ENCODE measurements at regions not wholly inside any gene's neighbourhood (a gene's known extent, or its start where the extent isn't known, plus 50 kb on each side); places are given as distances from the start of the nearest gene placed in this dataset.

DNA sequence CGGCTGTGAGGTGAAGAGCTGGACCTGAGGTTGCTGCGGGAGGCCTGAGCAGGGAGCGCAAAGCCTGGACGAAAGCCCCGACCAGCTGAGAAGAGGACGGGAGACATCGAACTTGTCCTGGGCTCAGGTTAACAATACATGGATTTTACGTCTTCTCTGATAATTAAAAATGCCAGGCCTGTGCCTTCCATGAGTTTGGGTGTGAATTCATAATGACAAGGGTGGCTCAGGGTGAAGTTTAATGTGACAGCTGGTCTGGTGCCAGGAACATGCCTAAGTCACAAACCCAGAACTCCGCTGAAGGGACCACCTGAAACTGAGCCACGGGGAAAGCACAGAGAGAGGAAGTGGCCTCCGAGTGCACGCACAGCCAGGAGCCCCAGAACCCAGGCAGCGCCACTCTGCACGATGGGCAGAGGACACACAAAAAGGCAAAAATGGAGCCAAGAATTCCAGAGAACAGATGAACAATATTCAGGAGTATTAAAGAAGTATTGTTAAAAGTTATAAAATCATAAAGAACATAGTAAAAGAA is 150.1 kb upstream of the RPS6KA2 start:
- peak overlapping the region in 1 of 2 donors; percentile 22 for H3K4me3 Mint-ChIP-seq

DNA sequence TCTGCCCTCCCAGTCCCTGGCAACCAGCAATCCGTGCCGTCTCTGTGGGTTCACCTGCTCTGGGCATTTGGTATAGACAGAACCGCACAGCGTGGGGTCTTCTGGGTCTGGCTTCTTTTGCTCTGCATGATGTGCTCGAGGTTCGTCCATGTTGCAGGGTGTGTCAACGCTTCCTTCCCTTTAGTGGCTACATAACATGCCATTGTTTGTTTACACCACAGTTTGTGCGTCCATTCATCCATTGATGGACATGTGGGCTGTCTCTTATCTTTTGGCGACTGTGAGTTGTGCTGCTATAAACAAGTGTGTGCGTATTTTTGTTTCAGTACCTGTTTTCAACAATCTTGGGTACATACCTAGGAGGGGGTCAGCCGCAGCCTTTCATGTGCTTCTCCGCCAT is 149.5 kb upstream of the RPS6KA2 start:
- 97% methylated on average over 5 of the region's 12 CpGs for WGBS (ENCODE audit: insufficient coverage)
- intact Hi-C loops (cut with micrococcal nuclease), result loop anchor here (5.0 to 10.0 kb wide), 3 partner anchors 366 to 518 kb away; partner anchors contain the start of gene UNC93A (in 1 of the 2)
- Mint-ChIP-seq H3K4me1 (peaks cover 5% of the 10 kb centered on the region), H3K27me3 (ENCODE audit: low read depth in 3 of 3) (peaks cover 2 to 8% (median 4%) of the 10 kb centered on the region in 3 donors), H3K4me3 (peak overlapping the region in 1 of 2 donors; percentile 22), H3K36me3 (no peaks in the 10 kb centered on the region), H3K27ac (no peak overlapping the region), H3K9me3 (peaks cover 0 to 2% (median 0%) of the 10 kb centered on the region in 7 donors)
- Histone ChIP-seq H3K36me3 (replicated peaks in 1 of 2; ENCODE audit: control insufficient read depth in 1 of 2, insufficient read depth in 2 of 2, low read length in 2 of 2) (no peaks in the 10 kb centered on the region), H3K79me2 (ENCODE audit: insufficient read depth, low read length) (no peaks in the 10 kb centered on the region), H3K27me3 (ENCODE audit: control insufficient read depth in 2 of 2, insufficient read depth in 2 of 2, low read length in 2 of 2) (no peaks in the 10 kb centered on the region), H3K27ac (ENCODE audit: low read depth in 1 of 2, low read length in 2 of 2) (no peak overlapping the region), H4K20me1 (ENCODE audit: insufficient read depth, low read length) (no peaks in the 10 kb centered on the region), H3K4me3 (replicated peaks in 1 of 3; ENCODE audit: low read depth in 2 of 3, low read length in 3 of 3) (no peak overlapping the region), H3K9ac (ENCODE audit: insufficient read depth, low read length, poor library complexity, severe bottlenecking) (no peak overlapping the region), H3K9me3 (replicated peaks in 1 of 2; ENCODE audit: control insufficient read depth in 1 of 2, insufficient read depth in 1 of 2, low read length in 2 of 2) (no peaks in the 10 kb centered on the region), H2AFZ (ENCODE audit: insufficient read depth, low read depth, low read length, poor library complexity, severe bottlenecking) (no peak overlapping the region), H3K4me2 (replicated peaks; ENCODE audit: extremely low read depth, low read length, poor library complexity, severe bottlenecking) (no peak overlapping the region), H3K4me1 (ENCODE audit: control insufficient read depth in 1 of 2, insufficient read depth in 2 of 2, low read length in 2 of 2) (no peaks in the 10 kb centered on the region)
- no peak for DNase-seq
- TF ChIP-seq, protein P1, sequence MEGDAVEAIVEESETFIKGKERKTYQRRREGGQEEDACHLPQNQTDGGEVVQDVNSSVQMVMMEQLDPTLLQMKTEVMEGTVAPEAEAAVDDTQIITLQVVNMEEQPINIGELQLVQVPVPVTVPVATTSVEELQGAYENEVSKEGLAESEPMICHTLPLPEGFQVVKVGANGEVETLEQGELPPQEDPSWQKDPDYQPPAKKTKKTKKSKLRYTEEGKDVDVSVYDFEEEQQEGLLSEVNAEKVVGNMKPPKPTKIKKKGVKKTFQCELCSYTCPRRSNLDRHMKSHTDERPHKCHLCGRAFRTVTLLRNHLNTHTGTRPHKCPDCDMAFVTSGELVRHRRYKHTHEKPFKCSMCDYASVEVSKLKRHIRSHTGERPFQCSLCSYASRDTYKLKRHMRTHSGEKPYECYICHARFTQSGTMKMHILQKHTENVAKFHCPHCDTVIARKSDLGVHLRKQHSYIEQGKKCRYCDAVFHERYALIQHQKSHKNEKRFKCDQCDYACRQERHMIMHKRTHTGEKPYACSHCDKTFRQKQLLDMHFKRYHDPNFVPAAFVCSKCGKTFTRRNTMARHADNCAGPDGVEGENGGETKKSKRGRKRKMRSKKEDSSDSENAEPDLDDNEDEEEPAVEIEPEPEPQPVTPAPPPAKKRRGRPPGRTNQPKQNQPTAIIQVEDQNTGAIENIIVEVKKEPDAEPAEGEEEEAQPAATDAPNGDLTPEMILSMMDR (IDR thresholded peaks at IDR 0.05), result no peak

More for the DNA sequence above, 150.1 kb upstream of the RPS6KA2 start:
- Mint-ChIP-seq H3K9me3 (no peaks in the 10 kb centered on the region), H3K4me1 (peaks cover 4% of the 10 kb centered on the region), H3K36me3 (no peaks in the 10 kb centered on the region), H3K27me3 (ENCODE audit: low read depth in 3 of 3) (peaks cover 2 to 6% (median 4%) of the 10 kb centered on the region in 3 donors), H3K27ac (no peak overlapping the region)
- H3K9ac ChIP-seq (ENCODE audit: insufficient read depth, low read length, poor library complexity, severe bottlenecking), result no peak overlapping the region
- no peak overlapping the region for H3K4me3 ChIP-seq (replicated peaks in 1 of 3; ENCODE audit: low read depth in 2 of 3, low read length in 3 of 3)
- WGBS (ENCODE audit: insufficient coverage), result 70% methylated on average over 13 of the region's 14 CpGs
- TF ChIP-seq, protein P1 (IDR thresholded peaks at IDR 0.05), result no peak
- H3K4me1 ChIP-seq (ENCODE audit: control insufficient read depth in 1 of 2, insufficient read depth in 2 of 2, low read length in 2 of 2), result no peaks in the 10 kb centered on the region
- H3K79me2 ChIP-seq (ENCODE audit: insufficient read depth, low read length), result no peaks in the 10 kb centered on the region
- H2AFZ ChIP-seq (ENCODE audit: insufficient read depth, low read depth, low read length, poor library complexity, severe bottlenecking), result no peak overlapping the region
- H3K36me3 ChIP-seq (replicated peaks in 1 of 2; ENCODE audit: control insufficient read depth in 1 of 2, insufficient read depth in 2 of 2, low read length in 2 of 2), result no peaks in the 10 kb centered on the region
- H3K4me2 ChIP-seq (replicated peaks; ENCODE audit: extremely low read depth, low read length, poor library complexity, severe bottlenecking), result no peak overlapping the region
- DNase-seq, result no peak
- no peaks in the 10 kb centered on the region for H4K20me1 ChIP-seq (ENCODE audit: insufficient read depth, low read length)
- H3K27me3 ChIP-seq (ENCODE audit: control insufficient read depth in 2 of 2, insufficient read depth in 2 of 2, low read length in 2 of 2), result no peaks in the 10 kb centered on the region
- no peaks in the 10 kb centered on the region for H3K9me3 ChIP-seq (replicated peaks in 1 of 2; ENCODE audit: control insufficient read depth in 1 of 2, insufficient read depth in 1 of 2, low read length in 2 of 2)
- H3K27ac ChIP-seq (ENCODE audit: low read depth in 1 of 2, low read length in 2 of 2), result no peak overlapping the region
- intact Hi-C loops (cut with micrococcal nuclease), result loop anchor here (5.0 to 10.0 kb wide), 3 partner anchors 365 to 518 kb away; partner anchors contain the start of gene UNC93A (in 1 of the 2)
